ENCODE measurements at regions not wholly inside any gene's neighbourhood (a gene's known extent, or its start where the extent isn't known, plus 50 kb on each side); places are given as distances from the start of the nearest gene placed in this dataset.

DNA sequence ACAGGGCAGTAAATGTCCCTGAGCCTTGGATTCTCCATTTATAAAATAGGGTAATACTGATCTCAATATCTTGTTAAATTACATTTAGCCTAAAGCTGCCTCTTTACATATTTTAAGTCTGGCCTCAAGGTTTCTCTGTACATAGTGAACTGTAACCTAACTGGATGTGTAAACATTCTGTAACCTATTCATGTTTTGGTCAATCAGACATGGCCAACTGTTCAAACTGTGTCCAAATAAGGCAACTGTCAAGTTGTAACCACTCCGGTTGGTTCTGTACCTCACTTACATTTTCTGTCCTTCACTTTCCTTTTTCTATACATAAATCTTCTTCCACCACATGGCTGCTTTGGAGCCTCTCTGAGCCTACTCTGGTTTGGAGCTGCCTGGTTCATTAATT is 107.1 kb upstream of the ITGB1 start:
- Histone ChIP-seq H2BK12ac (ENCODE audit: low read depth, low read length) (no peak overlapping the region), H3K79me2 (ENCODE audit: control insufficient read depth in 1 of 2, insufficient read depth in 2 of 2, low read length in 2 of 2) (no peaks in the 10 kb centered on the region), H4K5ac (ENCODE audit: insufficient read length, low read depth, low read length) (no peak overlapping the region), H3K23me2 (ENCODE audit: low read depth, low read length) (no peaks in the 10 kb centered on the region), H3K27ac (ENCODE audit: low read depth, low read length) (no peak overlapping the region), H3K9ac (replicated peaks in 1 of 4; ENCODE audit: extremely low read depth in 1 of 4, low read depth in 3 of 4, low read length in 3 of 4) (no peak overlapping the region), H3K4me1 (replicated peaks in 1 of 4; ENCODE audit: control insufficient read depth in 3 of 4, insufficient read depth in 4 of 4, low read length in 3 of 4) (no peaks in the 10 kb centered on the region), H3K4me2 (ENCODE audit: insufficient read depth in 1 of 2, low read depth in 2 of 2, low read length in 2 of 2) (no peak overlapping the region), H4K20me1 (replicated peaks in 1 of 2; ENCODE audit: control insufficient read depth in 1 of 2, insufficient read depth in 2 of 2, low read length in 2 of 2) (no peaks in the 10 kb centered on the region), H3K36me3 (ENCODE audit: control insufficient read depth in 2 of 4, insufficient read depth in 4 of 4, low read length in 3 of 4) (no peaks in the 10 kb centered on the region), H4K91ac (replicated peaks; ENCODE audit: insufficient read length, low read length) (no peak overlapping the region), H3K27me3 (replicated peaks in 1 of 4; ENCODE audit: control insufficient read depth in 3 of 4, extremely low read depth in 1 of 4, insufficient read depth in 3 of 4, low read length in 3 of 4) (no peaks in the 10 kb centered on the region), H2BK20ac (ENCODE audit: low read length) (no peak overlapping the region), H3K4ac (replicated peaks; ENCODE audit: insufficient read length, low read depth, low read length) (no peak overlapping the region), H4K8ac (ENCODE audit: extremely low read depth, insufficient read depth, low read length) (no peak overlapping the region), H3K23ac (ENCODE audit: insufficient read length) (no peak overlapping the region), H2BK5ac (ENCODE audit: low read depth, low read length) (no peak overlapping the region), H2AK5ac (ENCODE audit: low read depth, low read length) (no peak overlapping the region), H2BK15ac (ENCODE audit: low read length) (no peak overlapping the region), H3K18ac (ENCODE audit: extremely low read depth, low read length) (no peak overlapping the region), H3K4me3 (ENCODE audit: extremely low read depth in 1 of 4, insufficient read depth in 2 of 4, low read depth in 3 of 4, low read length in 4 of 4) (no peak overlapping the region), H2AFZ (ENCODE audit: low read length) (no peak overlapping the region), H3K79me1 (ENCODE audit: low read depth, low read length) (no peaks in the 10 kb centered on the region), H3K56ac (replicated peaks; ENCODE audit: insufficient read length, low read depth, low read length) (no peak overlapping the region), H2BK120ac (replicated peaks; ENCODE audit: low read depth, low read length) (no peak overlapping the region), H3K14ac (ENCODE audit: insufficient read length) (no peak overlapping the region), H3K9me3 (ENCODE audit: insufficient read depth in 2 of 2, low read depth in 1 of 2, low read length in 1 of 2) (no peaks in the 10 kb centered on the region)
- WGBS, 2 experiments (ENCODE audit: extremely low coverage in 1 of 2, insufficient coverage in 1 of 2, insufficient read length in 1 of 2, insufficient replicate concordance in 2 of 2, low coverage in 1 of 2, low lambda C conversion rate in 2 of 2, missing lambda C conversion rate in 1 of 2), result 82% methylated on average over 1 of the region's 1 CpG; no CpG with 5 or more reads in 1 of the 2 experiments
- ChIA-PET POLR2A (ENCODE audit: partially characterized antibody) (no interaction called here), CTCF (ENCODE audit: partially characterized antibody) (interaction anchor here (0.6 to 1.0 kb wide), 2 partner anchors 51 to 58 kb away, joined by 3 to 4 read pairs; no protein-coding TSS in a partner anchor)
- no peak for DNase-seq (ENCODE audit: low read depth in 1 of 2, low spot score in 2 of 2)
- FAIRE-seq, result no peak
- TF ChIP-seq TBP (IDR thresholded peaks at IDR 0.05; ENCODE audit: low read depth, low read length), result no peak
- no peak for TF ChIP-seq KDM1A (IDR thresholded peaks at IDR 0.05; ENCODE audit: borderline replicate concordance, low read length)
- TF ChIP-seq PHF8 (conservative IDR thresholded peaks at IDR 0.05; ENCODE audit: low read depth, low read length), result no peak
- no peak for TF ChIP-seq JUND (IDR thresholded peaks at IDR 0.05; ENCODE audit: low read length)
- TF ChIP-seq RFX5 (IDR thresholded peaks at IDR 0.05; ENCODE audit: borderline replicate concordance, low read depth, low read length), result no peak
- TF ChIP-seq GABPA (IDR thresholded peaks at IDR 0.05; ENCODE audit: borderline replicate concordance, insufficient read depth, low read length), result no peak
- no peak for TF ChIP-seq CTBP2 (IDR thresholded peaks at IDR 0.05; ENCODE audit: borderline replicate concordance, insufficient read depth, insufficient read length, low read length)
- TF ChIP-seq SIRT6 (IDR thresholded peaks at IDR 0.05; ENCODE audit: low read length), result no peak
- TF ChIP-seq, protein P1, sequence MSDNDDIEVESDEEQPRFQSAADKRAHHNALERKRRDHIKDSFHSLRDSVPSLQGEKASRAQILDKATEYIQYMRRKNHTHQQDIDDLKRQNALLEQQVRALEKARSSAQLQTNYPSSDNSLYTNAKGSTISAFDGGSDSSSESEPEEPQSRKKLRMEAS (IDR thresholded peaks at IDR 0.05), result no peak
- TF ChIP-seq TAF7 (optimal IDR thresholded peaks at IDR 0.05; ENCODE audit: borderline replicate concordance, low read depth, low read length), result no peak
- TF ChIP-seq HDAC6 (IDR thresholded peaks at IDR 0.05; ENCODE audit: low read depth, low read length), result no peak

Data from H1 (cell line).